SK-N-SH treated with all-trans-retinoic acid at 6 μM for 48 hours (cell line): ENCODE measurements at regions not wholly inside any gene's neighbourhood (a gene's known extent, or its start where the extent isn't known, plus 50 kb on each side); places are given as distances from the start of the nearest gene placed in this dataset.

Source experiments
- ATAC-seq: fragments of 200-7000 bp; cut with Tn5 transposase; 3 replicates; pipeline ENCODE4 v1.9.1; 2020; ENCODE audit warnings: mild to moderate bottlenecking, moderate library complexity
- ARNTL ChIP-seq: fragments of 450-650 bp; formaldehyde crosslinking; IDR thresholded peaks from 2 replicates; pipeline ENCODE4 v1.5.0; 2020; ENCODE audit warnings: low read depth, mild to moderate bottlenecking, moderate library complexity, borderline replicate concordance
- BACH2 ChIP-seq: fragments of 250-450 bp; sonication (Bioruptor Pico); IDR thresholded peaks from 2 replicates; pipeline ENCODE4 v1.9.0; 2021; ENCODE audit warnings: mild to moderate bottlenecking, borderline replicate concordance
- CREB5 ChIP-seq: fragments of 250-450 bp; sonication (Bioruptor Pico); IDR thresholded peaks from 2 replicates; pipeline ENCODE4 v1.5.1; 2020; ENCODE audit warnings: low read depth, mild to moderate bottlenecking, moderate library complexity
- CSDC2 ChIP-seq: fragments of 250-450 bp; sonication (Bioruptor Pico); IDR thresholded peaks from 2 replicates; pipeline ENCODE4 v1.5.0; 2020; ENCODE audit warnings: mild to moderate bottlenecking, moderate library complexity
- ESRRG ChIP-seq: fragments of 250-450 bp; sonication (Bioruptor Pico); IDR thresholded peaks from 2 replicates; pipeline ENCODE4 v1.6.1; 2021; ENCODE audit warnings: mild to moderate bottlenecking
- GLIS3 ChIP-seq: fragments of 250-450 bp; sonication (Bioruptor Pico); IDR thresholded peaks from 2 replicates; pipeline ENCODE4 v1.5.0; 2020; ENCODE audit warnings: mild to moderate bottlenecking, moderate library complexity
- ISL1 ChIP-seq: fragments of 250-450 bp; sonication (Bioruptor Pico); IDR thresholded peaks from 2 replicates; pipeline ENCODE4 v2.1.2; 2022; ENCODE audit warnings: mild to moderate bottlenecking, moderate library complexity
- OSR1 ChIP-seq: fragments of 250-450 bp; sonication (Bioruptor Pico); IDR thresholded peaks from 2 replicates; pipeline ENCODE4 v1.8.0; 2022; ENCODE audit warnings: moderate library complexity, mild to moderate bottlenecking, inconsistent platforms
- PATZ1 ChIP-seq: fragments of 250-450 bp; sonication (Bioruptor Pico); IDR thresholded peaks from 2 replicates; pipeline ENCODE4 v1.8.0; 2020; ENCODE audit warnings: mild to moderate bottlenecking, moderate library complexity, borderline replicate concordance
- POU6F1 ChIP-seq: fragments of 250-450 bp; sonication (Bioruptor Pico); IDR thresholded peaks from 2 replicates; pipeline ENCODE4 v1.8.0; 2021; ENCODE audit warnings: low read depth, mild to moderate bottlenecking, moderate library complexity, borderline replicate concordance
- PPARA ChIP-seq: fragments of 250-450 bp; sonication (Bioruptor Pico); IDR thresholded peaks from 2 replicates; pipeline ENCODE4 v1.5.0; 2020; ENCODE audit warnings: mild to moderate bottlenecking, borderline replicate concordance
- RARB ChIP-seq: fragments of 250-450 bp; sonication (Bioruptor Pico); IDR thresholded peaks from 2 replicates; pipeline ENCODE4 v1.8.0; 2021; ENCODE audit warnings: mild to moderate bottlenecking, moderate library complexity
- SNAI2 ChIP-seq: fragments of 250-450 bp; sonication (Bioruptor Pico); IDR thresholded peaks from 2 replicates; pipeline ENCODE4 v1.5.0; 2020; ENCODE audit warnings: mild to moderate bottlenecking, moderate library complexity
- TCF4 ChIP-seq: fragments of 250-450 bp; sonication (Bioruptor Pico); IDR thresholded peaks from 2 replicates; pipeline ENCODE4 v1.8.0; 2021; ENCODE audit warnings: mild to moderate bottlenecking, moderate library complexity, borderline replicate concordance
- TOX ChIP-seq: fragments of 250-450 bp; sonication (Bioruptor Pico); IDR thresholded peaks from 2 replicates; pipeline ENCODE4 v1.8.0; 2021; ENCODE audit warnings: mild to moderate bottlenecking, moderate library complexity, borderline replicate concordance
- ZFP3 ChIP-seq: fragments of 250-450 bp; sonication (Bioruptor Pico); IDR thresholded peaks from 2 replicates; pipeline ENCODE4 v1.5.0; 2020; ENCODE audit warnings: mild to moderate bottlenecking, moderate library complexity
- ZFP30 ChIP-seq: fragments of 450-650 bp; formaldehyde crosslinking; IDR thresholded peaks from 2 replicates; pipeline ENCODE4 v1.5.0; 2022; ENCODE audit warnings: mild to moderate bottlenecking, moderate library complexity
- ZNF565 ChIP-seq: fragments of 450-650 bp; formaldehyde crosslinking; conservative IDR thresholded peaks from 2 replicates; pipeline ENCODE4 v1.5.0; 2020; ENCODE audit warnings: low read depth, mild to moderate bottlenecking, moderate library complexity
- ZNF70 ChIP-seq: fragments of 450-650 bp; formaldehyde crosslinking; IDR thresholded peaks from 2 replicates; pipeline ENCODE4 v1.5.0; 2020; ENCODE audit warnings: mild to moderate bottlenecking, moderate library complexity
- ZNF8 ChIP-seq: fragments of 450-650 bp; formaldehyde crosslinking; IDR thresholded peaks from 2 replicates; pipeline ENCODE4 v1.5.0; 2020; ENCODE audit warnings: mild to moderate bottlenecking, moderate library complexity

GRCh38 chr1:13888351-13888986 is 188.5 kb downstream of the PRDM2 start:
- no peak for ATAC-seq
- TF ChIP-seq ISL1 (no peak), OSR1 (CRISPR knock-in tag) (no peak), ESRRG (no peak), ZNF70 (CRISPR knock-in tag) (no peak), BACH2 (CRISPR knock-in tag) (no peak), SNAI2 (CRISPR knock-in tag) (no peak)

- ATAC-seq = no peak
- TF ChIP-seq CREB5 (CRISPR knock-in tag) = no peak
- TF ChIP-seq ZFP3 (CRISPR knock-in tag) = no peak
- no peak for TF ChIP-seq PATZ1
- no peak for TF ChIP-seq CSDC2 (CRISPR knock-in tag)
- no peak for TF ChIP-seq TOX
- no peak for TF ChIP-seq ZNF70 (CRISPR knock-in tag)
- TF ChIP-seq POU6F1 (CRISPR knock-in tag) = no peak
- no peak for TF ChIP-seq PPARA (CRISPR knock-in tag)
- no peak for TF ChIP-seq BACH2 (CRISPR knock-in tag)
- TF ChIP-seq SNAI2 (CRISPR knock-in tag) = no peak
- TF ChIP-seq RARB (CRISPR knock-in tag) = no peak
- no peak for TF ChIP-seq ZFP30 (CRISPR knock-in tag)
- TF ChIP-seq ZNF8 = no peak
- no peak for TF ChIP-seq ZNF565
- TF ChIP-seq, all 23 proteins: peak for 0
Measured at GRCh38 chr1:13889495-13889894, 189.5 kb downstream of the PRDM2 start.

- TF ChIP-seq POU6F1 (CRISPR knock-in tag) (no peak), GLIS3 (no peak), ZFP3 (CRISPR knock-in tag) (no peak), PATZ1 (no peak), ZNF70 (CRISPR knock-in tag) (no peak), ESRRG (no peak), CREB5 (CRISPR knock-in tag) (no peak), TCF4 (CRISPR knock-in tag) (no peak), BACH2 (CRISPR knock-in tag) (no peak), RARB (CRISPR knock-in tag) (no peak), ARNTL (CRISPR knock-in tag) (no peak)
- TF ChIP-seq, all 23 proteins: peak for 0
- ATAC-seq = no peak
Measured at GRCh38 chr1:13890766-13891165, 190.8 kb downstream of the PRDM2 start.
